Trophoblast cell (in vitro differentiated cells and primary cell): ENCODE measurements at regions not wholly inside any gene's neighbourhood (a gene's known extent, or its start where the extent isn't known, plus 50 kb on each side); places are given as distances from the start of the nearest gene placed in this dataset.

Experiments used
- DNase-seq, 2 donors: peaks; one replicate each; pipeline ENCODE4 v3.0.0-alpha.2; 2016
- H2AFZ ChIP-seq: 2 replicates; pipeline ENCODE4 v1.6.1; 2013; ENCODE audit warnings: low read length, moderate library complexity, mild to moderate bottlenecking; ENCODE audit not compliant: insufficient read depth, poor library complexity
- H2AK5ac ChIP-seq: 2 replicates; pipeline ENCODE4 v1.6.1; 2013; ENCODE audit warnings: mild to moderate bottlenecking, low read length
- H2BK120ac ChIP-seq: 2 replicates; pipeline ENCODE4 v1.6.1; 2013; ENCODE audit warnings: low read length, mild to moderate bottlenecking, moderate library complexity; ENCODE audit not compliant: insufficient read depth, poor library complexity
- H2BK12ac ChIP-seq: 2 replicates; pipeline ENCODE4 v1.6.1; 2013; ENCODE audit warnings: mild to moderate bottlenecking, low read length, moderate library complexity
- H2BK5ac ChIP-seq: 2 replicates; pipeline ENCODE4 v1.6.1; 2013; ENCODE audit warnings: low read length, low read depth, moderate library complexity, mild to moderate bottlenecking; ENCODE audit not compliant: poor library complexity
- H3K14ac ChIP-seq: 2 replicates; pipeline ENCODE4 v1.6.1; 2013; ENCODE audit warnings: mild to moderate bottlenecking, low read length
- H3K18ac ChIP-seq: 2 replicates; pipeline ENCODE4 v1.6.1; 2013; ENCODE audit warnings: mild to moderate bottlenecking, low read length
- H3K23ac ChIP-seq: 2 replicates; pipeline ENCODE4 v1.6.1; 2013; ENCODE audit warnings: low read length
- H3K27ac ChIP-seq: 2 replicates; pipeline ENCODE4 v1.5.1; 2013; ENCODE audit warnings: low read depth, mild to moderate bottlenecking, inconsistent platforms, low read length, moderate library complexity
- H3K27me3 ChIP-seq: 2 replicates; pipeline ENCODE4 v1.6.1; 2013; ENCODE audit warnings: inconsistent platforms, mild to moderate bottlenecking, low read length, moderate library complexity; ENCODE audit not compliant: insufficient read depth
- H3K36me3 ChIP-seq, 2 experiments: 1 replicate in 1 of 2; 2 replicates in 1 of 2; pipeline ENCODE4 v1.6.1; 2013; ENCODE audit warnings: low read length in 2 of 2, mild to moderate bottlenecking in 2 of 2, moderate library complexity in 1 of 2; ENCODE audit not compliant: insufficient read depth in 2 of 2, control insufficient read depth in 1 of 2
- H3K4ac ChIP-seq: 2 replicates; pipeline ENCODE4 v1.6.1; 2013; ENCODE audit warnings: low read depth, mild to moderate bottlenecking, low read length, moderate library complexity
- H3K4me1 ChIP-seq, 2 experiments: 1 replicate in 1 of 2; 2 replicates in 1 of 2; pipeline ENCODE4 v1.6.1; 2013; ENCODE audit warnings: low read length in 2 of 2, mild to moderate bottlenecking in 2 of 2, moderate library complexity in 1 of 2; ENCODE audit not compliant: insufficient read depth in 2 of 2, control insufficient read depth in 1 of 2
- H3K4me2 ChIP-seq: 2 replicates; pipeline ENCODE4 v1.6.1; 2013; ENCODE audit warnings: inconsistent platforms, mild to moderate bottlenecking, low read length, moderate library complexity
- H3K4me3 ChIP-seq: 2 replicates; pipeline ENCODE4 v1.5.1; 2013; ENCODE audit warnings: mild to moderate bottlenecking, low read depth, low read length, inconsistent platforms
- H3K79me1 ChIP-seq: one replicate; pipeline ENCODE4 v1.6.1; 2013; ENCODE audit warnings: low read length
- H3K79me2 ChIP-seq: 2 replicates; pipeline ENCODE4 v1.6.1; 2013; ENCODE audit warnings: low read length, mild to moderate bottlenecking; ENCODE audit not compliant: control insufficient read depth, insufficient read depth, poor library complexity
- H3K9ac ChIP-seq: 2 replicates; pipeline ENCODE4 v1.6.1; 2013; ENCODE audit warnings: mild to moderate bottlenecking, low read length
- H3K9me3 ChIP-seq: 2 replicates; pipeline ENCODE4 v1.6.1; 2013; ENCODE audit warnings: low read depth, mild to moderate bottlenecking, control low read depth, inconsistent platforms, low read length; ENCODE audit not compliant: insufficient read depth
- H4K12ac ChIP-seq: 2 replicates; pipeline ENCODE4 v1.6.1; 2013; ENCODE audit warnings: low read depth, mild to moderate bottlenecking, low read length, moderate library complexity
- H4K8ac ChIP-seq: 2 replicates; pipeline ENCODE4 v1.6.1; 2013; ENCODE audit warnings: low read depth, mild to moderate bottlenecking, low read length, moderate library complexity
- H4K91ac ChIP-seq: one replicate; pipeline ENCODE4 v1.6.1; 2013; ENCODE audit warnings: low read depth, mild to moderate bottlenecking, low read length, moderate library complexity
- WGBS: extraction: QIAGEN DNeasy Blood & Tissue Kit; methylation state at CpG from one replicate; pipeline ENCODE4 v1.1.7; 2013; ENCODE audit warnings: missing lambda C conversion rate; ENCODE audit not compliant: insufficient read length, insufficient coverage; ENCODE audit errors: extremely low coverage; 5-methylcytosine and 5-hydroxymethylcytosine counted together

DNA sequence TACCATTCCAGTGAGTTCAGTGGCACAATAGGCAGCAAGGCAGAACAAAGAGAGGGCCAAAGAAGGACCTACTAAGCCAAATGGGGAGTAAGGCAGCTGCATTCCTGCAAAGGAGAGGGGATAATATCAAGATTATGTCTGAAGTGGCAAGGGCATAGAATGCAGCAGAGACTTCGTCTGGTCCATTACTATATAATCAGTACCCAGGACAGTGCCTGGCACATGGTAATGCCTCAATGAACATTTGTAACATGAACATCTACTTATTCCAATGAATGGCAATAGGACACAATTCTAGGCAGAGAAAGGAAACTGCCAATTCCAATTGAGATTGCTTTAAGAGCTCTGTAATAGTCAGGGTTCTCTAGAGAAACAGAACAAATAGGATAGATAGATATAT is 82.1 kb upstream of the STAC start:
- H3K9ac ChIP-seq = no peak overlapping the region

GRCh38 chr3:36302158-36302509 is 78.2 kb upstream of the STAC start:
- DNase-seq = no peak
- Histone ChIP-seq H4K12ac (no peak overlapping the region), H3K9me3 (no peaks in the 10 kb centered on the region), H3K18ac (no peak overlapping the region), H2AK5ac (no peak overlapping the region), H3K79me2 (no peaks in the 10 kb centered on the region), H3K4me2 (no peak overlapping the region), H3K9ac (no peak overlapping the region), H3K14ac (no peak overlapping the region), H3K27ac (no peak overlapping the region), H2AFZ (no peak overlapping the region), H4K8ac (no peak overlapping the region), H3K27me3 (no peaks in the 10 kb centered on the region), H3K36me3 (no peaks in the 10 kb centered on the region), H3K79me1 (peaks cover 9% of the 10 kb centered on the region), H2BK120ac (no peak overlapping the region), H4K91ac (no peak overlapping the region), H2BK5ac (no peak overlapping the region), H3K4me1 (peaks cover 0 to 7% of the 10 kb centered on the region in 2 experiments), H2BK12ac (no peak overlapping the region), H3K4ac (no peak overlapping the region), H3K4me3 (no peak overlapping the region), H3K23ac (no peak overlapping the region)
- no CpG with 5 or more reads among the region's 1 CpG for WGBS

More for the DNA sequence above, 82.1 kb upstream of the STAC start:
- peaks cover 0 to 12% of the 10 kb centered on the region in 2 experiments for H3K4me1 ChIP-seq
- peak overlapping the region; percentile 55 for H2BK12ac ChIP-seq
- H3K79me1 ChIP-seq = peaks cover 17% of the 10 kb centered on the region
- H3K4me3 ChIP-seq = no peak overlapping the region
- H3K36me3 ChIP-seq = no peaks in the 10 kb centered on the region
- H4K8ac ChIP-seq = no peak overlapping the region
- H3K79me2 ChIP-seq = no peaks in the 10 kb centered on the region
- no peak overlapping the region for H3K4ac ChIP-seq
- no peak overlapping the region for H2BK5ac ChIP-seq
- H3K27me3 ChIP-seq = no peaks in the 10 kb centered on the region
- H3K23ac ChIP-seq = no peak overlapping the region
- H3K9me3 ChIP-seq = no peaks in the 10 kb centered on the region
- H3K27ac ChIP-seq = no peak overlapping the region
- H4K91ac ChIP-seq = no peak overlapping the region
- no CpG with 5 or more reads among the region's 1 CpG for WGBS
- no peak overlapping the region for H3K14ac ChIP-seq
- H3K18ac ChIP-seq = no peak overlapping the region
- H3K4me2 ChIP-seq = no peak overlapping the region
- H2BK120ac ChIP-seq = peak overlapping the region; percentile 45
- no peak overlapping the region for H2AK5ac ChIP-seq
- no peak for DNase-seq
- no peak overlapping the region for H4K12ac ChIP-seq
- no peak overlapping the region for H2AFZ ChIP-seq

GRCh38 chr3:36302626-36303025 is 77.7 kb upstream of the STAC start:
- no peak overlapping the region for H2AK5ac ChIP-seq
- WGBS = no CpG with 5 or more reads among the region's 1 CpG
- H3K23ac ChIP-seq = no peak overlapping the region

GRCh38 chr3:36303286-36303685 is 77.0 kb upstream of the STAC start:
- WGBS = no CpG with 5 or more reads among the region's 5 CpGs
- H3K79me1 ChIP-seq = peaks cover 2% of the 10 kb centered on the region
- no peak overlapping the region for H3K27ac ChIP-seq
- no peak overlapping the region for H2AK5ac ChIP-seq
- no peaks in the 10 kb centered on the region for H3K79me2 ChIP-seq
- H2AFZ ChIP-seq = no peak overlapping the region
- H4K91ac ChIP-seq = no peak overlapping the region
- no peak overlapping the region for H3K23ac ChIP-seq
- no peak overlapping the region for H3K9ac ChIP-seq
- no peak overlapping the region for H3K4me2 ChIP-seq
- no peak overlapping the region for H3K4me3 ChIP-seq
- no peak overlapping the region for H2BK5ac ChIP-seq
- H3K4ac ChIP-seq = no peak overlapping the region
- H2BK12ac ChIP-seq = peak overlapping the region; percentile 3
- H3K4me1 ChIP-seq = peaks cover 0 to 7% of the 10 kb centered on the region in 2 experiments
- no peak overlapping the region for H4K8ac ChIP-seq
- H3K14ac ChIP-seq = no peak overlapping the region
- H4K12ac ChIP-seq = no peak overlapping the region
- DNase-seq = no peak
- no peaks in the 10 kb centered on the region for H3K36me3 ChIP-seq
- no peaks in the 10 kb centered on the region for H3K27me3 ChIP-seq
- no peak overlapping the region for H3K18ac ChIP-seq
- no peak overlapping the region for H2BK120ac ChIP-seq
- no peaks in the 10 kb centered on the region for H3K9me3 ChIP-seq

More at GRCh38 chr3:36302626-36303025, 77.7 kb upstream of the STAC start:
- Histone ChIP-seq H3K18ac (no peak overlapping the region), H2BK120ac (no peak overlapping the region), H3K9me3 (no peaks in the 10 kb centered on the region), H3K4ac (no peak overlapping the region), H3K9ac (no peak overlapping the region), H2AFZ (no peak overlapping the region), H4K8ac (no peak overlapping the region), H2BK5ac (no peak overlapping the region), H3K36me3 (no peaks in the 10 kb centered on the region), H4K12ac (no peak overlapping the region), H3K4me2 (no peak overlapping the region), H3K27ac (no peak overlapping the region), H3K14ac (no peak overlapping the region), H3K79me2 (no peaks in the 10 kb centered on the region), H3K27me3 (no peaks in the 10 kb centered on the region), H2BK12ac (no peak overlapping the region), H3K4me1 (peaks cover 0 to 7% of the 10 kb centered on the region in 2 experiments), H4K91ac (no peak overlapping the region), H3K4me3 (no peak overlapping the region), H3K79me1 (peaks cover 7% of the 10 kb centered on the region)
- no peak for DNase-seq
